ENCODE measurements at regions not wholly inside any gene's neighbourhood (a gene's known extent, or its start where the extent isn't known, plus 50 kb on each side); places are given as distances from the start of the nearest gene placed in this dataset.

DNA sequence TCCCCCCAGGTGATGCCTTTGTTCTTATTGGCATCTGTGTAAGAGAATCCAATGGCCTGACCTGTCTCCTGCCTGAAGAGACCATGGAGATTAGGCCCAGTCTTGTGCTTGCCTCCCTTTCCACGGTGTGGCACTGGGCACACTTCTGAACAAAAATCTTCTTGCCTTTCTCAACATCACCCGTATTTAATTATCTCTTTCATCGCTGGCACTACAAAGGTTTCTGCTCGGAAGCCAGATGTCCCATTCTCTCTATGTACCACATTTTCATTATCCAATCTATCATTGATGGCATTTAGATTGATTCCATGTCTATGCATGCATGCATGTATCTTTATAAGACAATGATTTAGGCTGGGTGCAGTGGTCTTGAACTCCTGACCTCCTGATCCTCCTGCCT, 74.3 kb downstream of the SLC25A15 start:
- no peak for DNase-seq

DNA sequence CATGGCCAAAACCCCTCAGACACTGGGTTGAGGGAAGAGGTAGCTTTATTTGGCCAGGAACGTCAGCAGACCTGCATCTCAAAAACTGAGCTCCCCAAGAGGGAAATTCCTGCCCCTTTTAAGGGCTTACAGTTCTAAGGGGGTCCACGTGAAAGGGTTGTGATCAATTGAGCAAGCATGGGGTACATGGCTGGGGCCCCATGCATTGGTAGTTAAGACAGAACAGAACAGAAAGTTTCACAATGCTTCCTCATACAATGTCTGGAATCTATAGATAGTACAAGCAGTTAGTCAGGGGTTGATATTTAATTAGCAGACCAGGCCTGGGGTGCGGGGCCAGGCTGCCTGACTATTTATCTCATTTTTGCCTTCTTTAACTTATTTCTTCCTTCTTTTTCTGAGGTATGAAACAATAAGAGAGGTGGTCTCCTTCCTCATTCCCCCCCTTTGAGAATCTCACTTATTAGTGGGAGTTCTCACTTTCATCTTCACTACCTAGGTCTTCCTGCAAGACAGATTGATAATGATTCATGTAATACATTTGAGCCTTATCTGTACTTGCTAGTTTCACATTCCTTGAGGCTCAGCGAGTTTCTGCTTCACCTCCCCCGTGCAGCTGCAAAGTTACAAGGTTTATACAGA, 84.8 kb downstream of the SLC25A15 start:
- peak; percentile 21 for DNase-seq

DNA sequence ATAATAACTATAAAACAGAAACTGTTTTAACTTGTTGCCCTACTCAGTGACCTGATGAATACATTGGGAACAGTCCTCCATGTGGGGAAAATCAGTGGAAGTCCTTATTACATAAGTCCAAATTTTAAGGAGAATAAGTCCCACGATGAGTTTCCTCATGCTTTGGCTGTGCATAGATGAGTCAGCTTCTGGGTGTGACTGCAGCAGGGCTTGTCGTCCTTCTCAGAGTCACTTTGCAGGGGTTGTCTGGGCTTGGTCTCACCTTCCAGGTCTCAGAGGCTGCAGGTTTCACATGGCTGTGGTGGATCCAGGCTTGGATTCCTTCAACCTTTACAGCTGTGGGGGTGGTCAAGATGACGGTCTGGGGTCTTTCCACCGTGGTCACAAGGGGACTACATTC, 85.6 kb downstream of the SLC25A15 start:
- DNase-seq, result no peak

- DNase-seq, result no peak
Measured at GRCh38 chr13:40875583-40875982, 86.2 kb downstream of the SLC25A15 start.

DNA sequence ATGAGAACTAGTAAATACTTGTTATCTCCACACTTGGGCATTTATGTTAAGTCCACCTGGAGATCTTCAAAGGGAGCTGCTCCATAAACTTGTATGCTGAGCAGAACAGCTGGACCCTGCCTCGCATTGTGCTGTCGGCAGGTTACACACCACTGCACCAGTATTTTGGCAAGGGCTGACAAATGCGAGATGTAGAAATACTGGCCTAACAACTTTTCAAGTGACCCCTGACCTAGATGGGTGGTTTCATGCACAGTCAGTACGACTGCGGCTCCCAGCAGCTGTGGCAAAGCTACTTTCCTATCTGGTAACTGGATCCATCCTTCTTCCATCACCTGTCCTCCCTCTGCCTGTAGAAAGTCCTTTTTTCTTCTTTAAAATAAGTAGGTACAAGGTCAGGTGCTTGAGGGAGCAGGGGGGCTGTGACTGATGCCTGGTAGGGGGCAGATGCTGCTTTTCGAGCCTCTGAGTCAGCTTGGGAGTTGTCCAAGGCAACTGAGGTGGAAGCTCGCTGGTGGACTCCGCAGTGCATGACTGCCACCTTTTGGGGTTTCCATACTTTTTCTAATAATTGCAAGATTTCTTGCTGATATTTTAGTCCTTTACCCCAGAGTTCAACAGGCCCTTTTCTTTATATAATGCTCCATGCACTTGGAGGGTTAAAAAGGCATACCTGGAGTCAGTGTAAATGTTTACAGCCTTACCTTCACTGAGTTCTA, 86.8 kb downstream of the SLC25A15 start:
- DNase-seq, result no peak

GRCh38 chr13:40878321-40878720, 88.9 kb downstream of the SLC25A15 start:
- no peak for DNase-seq

- no peak for DNase-seq
Measured at GRCh38 chr13:40878823-40879222, 89.4 kb downstream of the SLC25A15 start.

Data from hematopoietic multipotent progenitor cell treated with erythropoietin and hydrocortisone succinate and interleukin-3 and kit ligand, for 8 days (in vitro differentiated cells).